A549 (cell line): ENCODE measurements at regions not wholly inside any gene's neighbourhood (a gene's known extent, or its start where the extent isn't known, plus 50 kb on each side); places are given as distances from the start of the nearest gene placed in this dataset.

Source experiments
- CBX8 ChIP-seq: fragments of 200-600 bp; sonication (generic); IDR thresholded peaks from 2 replicates; pipeline ENCODE4 v1.6.1; 2016
- EP300 ChIP-seq, 2 experiments: fragments of >200 bp; sonication (Bioruptor Twin); formaldehyde crosslinking; IDR thresholded peaks; 2 replicates in 1 of 2; 3 replicates in 1 of 2; pipeline ENCODE4 v1.6.1; 2016 to 2017
- HDAC2 ChIP-seq: fragments of 200-600 bp; sonication (generic); IDR thresholded peaks from 2 replicates; pipeline ENCODE4 v1.6.1; 2016
- KDM1A ChIP-seq: fragments of 200-600 bp; sonication (generic); IDR thresholded peaks from 2 replicates; pipeline ENCODE4 v1.6.1; 2016; ENCODE audit warnings: low read depth, mild to moderate bottlenecking
- NR3C1 ChIP-seq: fragments of >200 bp; sonication (Bioruptor Twin); formaldehyde crosslinking; IDR thresholded peaks from 3 replicates; pipeline ENCODE4 v1.6.1; 2017
- POLR2A ChIP-seq: IDR thresholded peaks from 2 replicates; pipeline ENCODE4 v1.6.1; 2012; ENCODE audit warnings: mild to moderate bottlenecking, low read length
- POLR2AphosphoS2 ChIP-seq: conservative IDR thresholded peaks from 2 replicates; pipeline ENCODE4 v1.6.1; 2012; ENCODE audit warnings: low read length, improper control_type of control experiment, inconsistent platforms
- TF ChIP-seq, protein P1 (sequence below): fragments of 250-450 bp; sonication (Bioruptor Pico); IDR thresholded peaks from 2 replicates; pipeline ENCODE4 v1.5.0; 2021; ENCODE audit warnings: mild to moderate bottlenecking, moderate library complexity, borderline replicate concordance
- TF ChIP-seq, protein P2 (sequence below): fragments of >200 bp; sonication (Bioruptor Twin); formaldehyde crosslinking; IDR thresholded peaks from 3 replicates; pipeline ENCODE4 v1.5.1; 2016
- TF ChIP-seq, protein P3 (sequence below): fragments of 200-600 bp; sonication (generic); IDR thresholded peaks from 2 replicates; pipeline ENCODE4 v1.6.1; 2016; ENCODE audit warnings: antibody characterized with exemption, mild to moderate bottlenecking, moderate library complexity

DNA sequence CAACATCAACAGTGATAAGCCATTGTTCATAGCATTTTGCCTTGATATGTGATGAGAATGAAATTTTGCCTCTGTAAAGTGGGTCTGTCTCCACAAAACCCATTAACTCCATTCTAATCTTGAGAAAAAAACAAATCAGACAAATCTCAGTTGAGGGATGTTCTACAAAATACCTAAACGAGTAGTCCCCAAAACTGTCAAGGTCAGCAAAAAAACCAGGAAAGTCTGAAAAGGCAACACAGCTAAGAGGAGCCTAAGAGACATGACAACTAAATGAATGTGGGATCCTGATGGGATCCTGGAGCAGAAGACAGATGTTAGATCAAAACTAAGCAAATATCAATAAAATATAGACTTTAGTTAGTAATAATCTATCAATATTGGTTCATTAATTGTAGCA is 431.6 kb upstream of the SPTLC3 start:
- TF ChIP-seq, protein P1, sequence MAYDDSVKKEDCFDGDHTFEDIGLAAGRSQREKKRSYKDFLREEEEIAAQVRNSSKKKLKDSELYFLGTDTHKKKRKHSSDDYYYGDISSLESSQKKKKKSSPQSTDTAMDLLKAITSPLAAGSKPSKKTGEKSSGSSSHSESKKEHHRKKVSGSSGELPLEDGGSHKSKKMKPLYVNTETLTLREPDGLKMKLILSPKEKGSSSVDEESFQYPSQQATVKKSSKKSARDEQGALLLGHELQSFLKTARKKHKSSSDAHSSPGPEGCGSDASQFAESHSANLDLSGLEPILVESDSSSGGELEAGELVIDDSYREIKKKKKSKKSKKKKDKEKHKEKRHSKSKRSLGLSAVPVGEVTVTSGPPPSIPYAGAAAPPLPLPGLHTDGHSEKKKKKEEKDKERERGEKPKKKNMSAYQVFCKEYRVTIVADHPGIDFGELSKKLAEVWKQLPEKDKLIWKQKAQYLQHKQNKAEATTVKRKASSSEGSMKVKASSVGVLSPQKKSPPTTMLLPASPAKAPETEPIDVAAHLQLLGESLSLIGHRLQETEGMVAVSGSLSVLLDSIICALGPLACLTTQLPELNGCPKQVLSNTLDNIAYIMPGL (CRISPR knock-in tag) = no peak
- TF ChIP-seq, protein P2, sequence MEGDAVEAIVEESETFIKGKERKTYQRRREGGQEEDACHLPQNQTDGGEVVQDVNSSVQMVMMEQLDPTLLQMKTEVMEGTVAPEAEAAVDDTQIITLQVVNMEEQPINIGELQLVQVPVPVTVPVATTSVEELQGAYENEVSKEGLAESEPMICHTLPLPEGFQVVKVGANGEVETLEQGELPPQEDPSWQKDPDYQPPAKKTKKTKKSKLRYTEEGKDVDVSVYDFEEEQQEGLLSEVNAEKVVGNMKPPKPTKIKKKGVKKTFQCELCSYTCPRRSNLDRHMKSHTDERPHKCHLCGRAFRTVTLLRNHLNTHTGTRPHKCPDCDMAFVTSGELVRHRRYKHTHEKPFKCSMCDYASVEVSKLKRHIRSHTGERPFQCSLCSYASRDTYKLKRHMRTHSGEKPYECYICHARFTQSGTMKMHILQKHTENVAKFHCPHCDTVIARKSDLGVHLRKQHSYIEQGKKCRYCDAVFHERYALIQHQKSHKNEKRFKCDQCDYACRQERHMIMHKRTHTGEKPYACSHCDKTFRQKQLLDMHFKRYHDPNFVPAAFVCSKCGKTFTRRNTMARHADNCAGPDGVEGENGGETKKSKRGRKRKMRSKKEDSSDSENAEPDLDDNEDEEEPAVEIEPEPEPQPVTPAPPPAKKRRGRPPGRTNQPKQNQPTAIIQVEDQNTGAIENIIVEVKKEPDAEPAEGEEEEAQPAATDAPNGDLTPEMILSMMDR = no peak
- no peak for TF ChIP-seq KDM1A
- no peak for TF ChIP-seq HDAC2
- no peak for TF ChIP-seq CBX8
- no peak for TF ChIP-seq EP300 (IDR thresholded peaks at IDR 0.05)
- TF ChIP-seq POLR2A = no peak
- TF ChIP-seq, protein P3, sequence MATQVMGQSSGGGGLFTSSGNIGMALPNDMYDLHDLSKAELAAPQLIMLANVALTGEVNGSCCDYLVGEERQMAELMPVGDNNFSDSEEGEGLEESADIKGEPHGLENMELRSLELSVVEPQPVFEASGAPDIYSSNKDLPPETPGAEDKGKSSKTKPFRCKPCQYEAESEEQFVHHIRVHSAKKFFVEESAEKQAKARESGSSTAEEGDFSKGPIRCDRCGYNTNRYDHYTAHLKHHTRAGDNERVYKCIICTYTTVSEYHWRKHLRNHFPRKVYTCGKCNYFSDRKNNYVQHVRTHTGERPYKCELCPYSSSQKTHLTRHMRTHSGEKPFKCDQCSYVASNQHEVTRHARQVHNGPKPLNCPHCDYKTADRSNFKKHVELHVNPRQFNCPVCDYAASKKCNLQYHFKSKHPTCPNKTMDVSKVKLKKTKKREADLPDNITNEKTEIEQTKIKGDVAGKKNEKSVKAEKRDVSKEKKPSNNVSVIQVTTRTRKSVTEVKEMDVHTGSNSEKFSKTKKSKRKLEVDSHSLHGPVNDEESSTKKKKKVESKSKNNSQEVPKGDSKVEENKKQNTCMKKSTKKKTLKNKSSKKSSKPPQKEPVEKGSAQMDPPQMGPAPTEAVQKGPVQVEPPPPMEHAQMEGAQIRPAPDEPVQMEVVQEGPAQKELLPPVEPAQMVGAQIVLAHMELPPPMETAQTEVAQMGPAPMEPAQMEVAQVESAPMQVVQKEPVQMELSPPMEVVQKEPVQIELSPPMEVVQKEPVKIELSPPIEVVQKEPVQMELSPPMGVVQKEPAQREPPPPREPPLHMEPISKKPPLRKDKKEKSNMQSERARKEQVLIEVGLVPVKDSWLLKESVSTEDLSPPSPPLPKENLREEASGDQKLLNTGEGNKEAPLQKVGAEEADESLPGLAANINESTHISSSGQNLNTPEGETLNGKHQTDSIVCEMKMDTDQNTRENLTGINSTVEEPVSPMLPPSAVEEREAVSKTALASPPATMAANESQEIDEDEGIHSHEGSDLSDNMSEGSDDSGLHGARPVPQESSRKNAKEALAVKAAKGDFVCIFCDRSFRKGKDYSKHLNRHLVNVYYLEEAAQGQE = no peak
- no peak for TF ChIP-seq POLR2AphosphoS2
- no peak for TF ChIP-seq NR3C1
